NT2/D1 (cell line): ENCODE measurements at regions not wholly inside any gene's neighbourhood (a gene's known extent, or its start where the extent isn't known, plus 50 kb on each side); places are given as distances from the start of the nearest gene placed in this dataset.

Experiments used
- SUZ12 ChIP-seq: IDR thresholded peaks from 2 replicates; pipeline ENCODE4 v1.6.1; 2011; ENCODE audit not compliant: insufficient read length, insufficient read depth; ENCODE audit errors: extremely low read depth
- ZNF274 ChIP-seq: IDR thresholded peaks from 2 replicates; pipeline ENCODE4 v1.6.1; 2011; ENCODE audit warnings: mild to moderate bottlenecking, low read depth, low read length

DNA sequence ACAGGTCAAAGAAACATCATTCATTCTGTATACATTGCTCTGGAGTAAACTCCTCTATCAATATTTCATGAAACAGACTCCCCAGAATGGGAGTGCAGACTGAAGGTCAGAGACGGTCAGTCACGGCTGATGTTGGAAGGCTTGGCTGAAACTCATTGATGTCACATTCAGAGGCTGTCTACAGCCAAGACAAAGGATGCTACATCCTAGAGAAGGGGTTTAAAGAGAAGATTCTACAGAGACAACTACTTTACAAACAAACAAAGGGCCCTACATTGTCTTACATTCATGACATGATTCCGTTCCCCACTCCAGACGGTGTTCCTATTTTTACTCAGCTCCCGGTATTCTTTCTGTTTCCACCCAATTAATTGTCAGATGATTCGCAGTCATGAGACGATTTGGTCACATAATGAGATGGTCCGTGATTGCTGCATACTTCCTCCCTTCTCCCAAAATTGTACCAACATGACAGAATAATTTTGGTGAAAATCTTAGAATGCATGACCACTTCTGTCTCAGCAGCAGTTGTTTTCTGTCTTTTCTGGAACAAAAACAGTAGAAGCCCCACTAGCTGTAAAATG lies 73.8 kb upstream of the VAV3 start:
- TF ChIP-seq SUZ12 (no peak), ZNF274 (no peak)
